H9 (cell line): ENCODE measurements at regions not wholly inside any gene's neighbourhood (a gene's known extent, or its start where the extent isn't known, plus 50 kb on each side); places are given as distances from the start of the nearest gene placed in this dataset.

Experiments used
- DNase-seq: peaks from one replicate; pipeline ENCODE4 v3.0.0-alpha.2; 2017
- H2AFZ ChIP-seq: one replicate; pipeline ENCODE4 v1.6.1; 2013; ENCODE audit warnings: mild to moderate bottlenecking, low read length, control low read depth, moderate library complexity
- H2AK5ac ChIP-seq: 2 replicates; pipeline ENCODE4 v1.6.1; 2013; ENCODE audit warnings: low read length, control low read depth, mixed read lengths; ENCODE audit not compliant: insufficient read length
- H2BK120ac ChIP-seq: one replicate; pipeline ENCODE4 v1.6.1; 2013; ENCODE audit warnings: low read depth, mild to moderate bottlenecking, low read length, control low read depth, inconsistent platforms; ENCODE audit not compliant: poor library complexity, severe bottlenecking
- H2BK12ac ChIP-seq: 2 replicates; pipeline ENCODE4 v1.6.1; 2013; ENCODE audit warnings: low read length, control low read depth, mixed read lengths, low read depth; ENCODE audit not compliant: insufficient read length
- H2BK15ac ChIP-seq: 2 replicates; pipeline ENCODE4 v1.6.1; 2013; ENCODE audit warnings: low read depth, low read length, control low read depth
- H2BK20ac ChIP-seq: one replicate; pipeline ENCODE4 v1.6.1; 2013; ENCODE audit warnings: low read depth, mild to moderate bottlenecking, low read length, control low read depth, inconsistent platforms; ENCODE audit not compliant: poor library complexity, severe bottlenecking
- H2BK5ac ChIP-seq: 2 replicates; pipeline ENCODE4 v1.6.1; 2013; ENCODE audit warnings: low read length, control low read depth, mixed read lengths; ENCODE audit not compliant: insufficient read length
- H3K14ac ChIP-seq: 2 replicates; pipeline ENCODE4 v1.6.1; 2013; ENCODE audit warnings: low read length, control low read depth; ENCODE audit not compliant: insufficient read depth
- H3K18ac ChIP-seq: 2 replicates; pipeline ENCODE4 v1.6.1; 2013; ENCODE audit warnings: low read depth, mild to moderate bottlenecking, mixed read lengths, low read length, control low read depth; ENCODE audit not compliant: insufficient read length
- H3K23ac ChIP-seq: 2 replicates; pipeline ENCODE4 v1.6.1; 2013; ENCODE audit warnings: low read length, control low read depth, mixed read lengths, low read depth; ENCODE audit not compliant: insufficient read length
- H3K23me2 ChIP-seq: 2 replicates; pipeline ENCODE4 v1.6.1; 2013; ENCODE audit warnings: low read depth, mild to moderate bottlenecking, mixed read lengths, low read length, control low read depth; ENCODE audit not compliant: insufficient read length, poor library complexity, severe bottlenecking
- H3K27ac ChIP-seq: 2 replicates; pipeline ENCODE4 v1.5.1; 2013; ENCODE audit warnings: low read length, control low read depth, mixed read lengths, low read depth; ENCODE audit not compliant: insufficient read length
- H3K27me3 ChIP-seq: 2 replicates; pipeline ENCODE4 v1.6.1; 2013; ENCODE audit warnings: low read length, control low read depth, inconsistent platforms; ENCODE audit not compliant: insufficient read depth
- H3K4ac ChIP-seq: 2 replicates; pipeline ENCODE4 v1.6.1; 2013; ENCODE audit warnings: low read depth, mild to moderate bottlenecking, control low read depth, inconsistent platforms, low read length, moderate library complexity
- H3K4me1 ChIP-seq: 2 replicates; pipeline ENCODE4 v1.6.1; 2013; ENCODE audit warnings: low read length, control low read depth, inconsistent platforms; ENCODE audit not compliant: insufficient read depth
- H3K4me2 ChIP-seq: 2 replicates; pipeline ENCODE4 v1.6.1; 2013; ENCODE audit warnings: low read length, control low read depth, mixed read lengths; ENCODE audit not compliant: insufficient read length, insufficient read depth
- H3K56ac ChIP-seq: 2 replicates; pipeline ENCODE4 v1.6.1; 2013; ENCODE audit warnings: low read depth, mild to moderate bottlenecking, mixed read lengths, low read length, control low read depth; ENCODE audit not compliant: insufficient read length
- H3K79me1 ChIP-seq: 2 replicates; pipeline ENCODE4 v1.6.1; 2013; ENCODE audit warnings: low read depth, mild to moderate bottlenecking, moderate library complexity, low read length, control low read depth, inconsistent platforms; ENCODE audit not compliant: insufficient read depth, poor library complexity, severe bottlenecking
- H3K79me2 ChIP-seq: 2 replicates; pipeline ENCODE4 v1.6.1; 2013; ENCODE audit warnings: low read length, control low read depth, inconsistent platforms; ENCODE audit not compliant: insufficient read depth
- H3K9ac ChIP-seq: 2 replicates; pipeline ENCODE4 v1.6.1; 2013; ENCODE audit warnings: low read length, control low read depth, mixed read lengths; ENCODE audit not compliant: insufficient read length; ENCODE audit errors: extremely low read depth
- H3K9me3 ChIP-seq: one replicate; pipeline ENCODE4 v1.6.1; 2013; ENCODE audit warnings: low read depth, low read length, inconsistent platforms; ENCODE audit not compliant: control insufficient read depth
- H3T11ph ChIP-seq: one replicate; pipeline ENCODE4 v1.6.1; 2013; ENCODE audit warnings: mild to moderate bottlenecking, low read length, control low read depth, inconsistent platforms
- H4K20me1 ChIP-seq: one replicate; pipeline ENCODE4 v1.6.1; 2013; ENCODE audit not compliant: control insufficient read depth, insufficient read length, insufficient read depth
- H4K5ac ChIP-seq: 2 replicates; pipeline ENCODE4 v1.6.1; 2013; ENCODE audit warnings: low read depth, mild to moderate bottlenecking, mixed read lengths, low read length, control low read depth; ENCODE audit not compliant: insufficient read length
- H4K8ac ChIP-seq: replicated peaks from 2 replicates; pipeline ENCODE4 v1.6.1; 2013; ENCODE audit warnings: low read length, control low read depth, mixed read lengths, low read depth; ENCODE audit not compliant: insufficient read length
- H4K91ac ChIP-seq: 2 replicates; pipeline ENCODE4 v1.6.1; 2013; ENCODE audit warnings: low read depth, mild to moderate bottlenecking, moderate library complexity, mixed read lengths, low read length, control low read depth; ENCODE audit not compliant: insufficient read length
- H3K27ac Mint-ChIP-seq, 3 experiments: 2 replicates in 2 of 3; 3 replicates in 1 of 3; pipeline ENCODE4 v1.8.0; 2020 to 2021; ENCODE audit warnings: mixed read lengths in 3 of 3, mild to moderate bottlenecking in 1 of 3, moderate library complexity in 1 of 3
- H3K27me3 Mint-ChIP-seq: 2 replicates; pipeline ENCODE4 v1.8.0; 2021; ENCODE audit warnings: low read depth, mild to moderate bottlenecking, moderate library complexity, mixed read lengths
- H3K36me3 Mint-ChIP-seq, 3 experiments: 2 replicates in 2 of 3; 3 replicates in 1 of 3; pipeline ENCODE4 v1.8.0; 2020 to 2021; ENCODE audit warnings: low read depth in 3 of 3, mixed read lengths in 3 of 3; ENCODE audit not compliant: insufficient read depth in 1 of 3
- H3K4me1 Mint-ChIP-seq, 2 experiments: 2 replicates each; pipeline ENCODE4 v1.8.0; 2020; ENCODE audit warnings: mixed read lengths in 2 of 2
- H3K4me3 Mint-ChIP-seq, 2 experiments: 2 replicates in 1 of 2; 3 replicates in 1 of 2; pipeline ENCODE4 v1.8.0; 2020 to 2021; ENCODE audit warnings: mild to moderate bottlenecking in 2 of 2, mixed read lengths in 2 of 2, moderate library complexity in 1 of 2
- H3K9me3 Mint-ChIP-seq, 2 experiments: 2 replicates in 1 of 2; 3 replicates in 1 of 2; pipeline ENCODE4 v1.8.0; 2020; ENCODE audit warnings: mild to moderate bottlenecking in 2 of 2, mixed read lengths in 2 of 2, moderate library complexity in 1 of 2
- CTCF ChIP-seq: fragments of 200-600 bp; sonication (generic); conservative IDR thresholded peaks from 3 replicates; pipeline ENCODE4 v1.8.0; 2021; ENCODE audit warnings: antibody characterized with exemption, mild to moderate bottlenecking
- WGBS: extraction: QIAGEN DNeasy Blood & Tissue Kit; methylation state at CpG from one replicate; pipeline ENCODE4 v1.1.7; 2013; ENCODE audit warnings: missing lambda C conversion rate, low lambda C conversion rate, mixed read lengths; ENCODE audit not compliant: insufficient read length; ENCODE audit errors: extremely low coverage; 5-methylcytosine and 5-hydroxymethylcytosine counted together

GRCh38 chr4:22637306-22637705, 55.4 kb upstream of the GBA3 start:
- Histone ChIP-seq H2BK20ac (no peak overlapping the region), H3K14ac (no peak overlapping the region), H3K27ac (no peak overlapping the region), H3K79me2 (no peaks in the 10 kb centered on the region), H2BK120ac (no peak overlapping the region), H3T11ph (no peak overlapping the region), H3K9me3 (no peaks in the 10 kb centered on the region), H3K79me1 (no peaks in the 10 kb centered on the region), H3K4me2 (no peak overlapping the region), H3K56ac (no peak overlapping the region), H2AFZ (no peak overlapping the region), H3K23ac (no peak overlapping the region), H4K91ac (no peak overlapping the region), H3K27me3 (no peaks in the 10 kb centered on the region), H3K4ac (no peak overlapping the region), H3K9ac (no peak overlapping the region), H4K8ac (no peak overlapping the region), H4K5ac (no peak overlapping the region), H2BK12ac (no peak overlapping the region), H3K18ac (no peak overlapping the region), H2BK5ac (no peak overlapping the region), H4K20me1 (no peaks in the 10 kb centered on the region), H2BK15ac (no peak overlapping the region), H3K23me2 (no peaks in the 10 kb centered on the region), H2AK5ac (no peak overlapping the region), H3K4me1 (peaks cover 4% of the 10 kb centered on the region; the same call in 1 of the 2 replicates)
- H3K9me3 Mint-ChIP-seq: peaks cover 17 to 21% of the 10 kb centered on the region in 2 experiments; a peak in 4 of 5 replicates
- peaks cover 2 to 17% (median 7%) of the 10 kb centered on the region in 3 experiments; a peak in 5 of 7 replicates for H3K36me3 Mint-ChIP-seq
- no CpG with 5 or more reads among the region's 4 CpGs for WGBS
- TF ChIP-seq CTCF: no peak
- DNase-seq: no peak
- H3K4me3 Mint-ChIP-seq: no peak overlapping the region
- H3K27me3 Mint-ChIP-seq: no peaks in the 10 kb centered on the region
- no peak overlapping the region for H3K27ac Mint-ChIP-seq
- H3K4me1 Mint-ChIP-seq: no peaks in the 10 kb centered on the region
